Hematopoietic multipotent progenitor cell treated with erythropoietin and hydrocortisone succinate and interleukin-3 and kit ligand, for 17 days (in vitro differentiated cells): ENCODE measurements at regions not wholly inside any gene's neighbourhood (a gene's known extent, or its start where the extent isn't known, plus 50 kb on each side); places are given as distances from the start of the nearest gene placed in this dataset.

Experiments used
- DNase-seq: peaks from one replicate; pipeline ENCODE4 v3.0.0-alpha.2; 2015; ENCODE audit warnings: low spot score

GRCh38 chr5:66306844-66307315 lies 162.8 kb downstream of the SREK1 start:
- peak; percentile 5 for DNase-seq

- peak; percentile 59 for DNase-seq
These were observed 163.6 kb downstream of the SREK1 start for GRCh38 chr5:66307647-66308241.

DNA sequence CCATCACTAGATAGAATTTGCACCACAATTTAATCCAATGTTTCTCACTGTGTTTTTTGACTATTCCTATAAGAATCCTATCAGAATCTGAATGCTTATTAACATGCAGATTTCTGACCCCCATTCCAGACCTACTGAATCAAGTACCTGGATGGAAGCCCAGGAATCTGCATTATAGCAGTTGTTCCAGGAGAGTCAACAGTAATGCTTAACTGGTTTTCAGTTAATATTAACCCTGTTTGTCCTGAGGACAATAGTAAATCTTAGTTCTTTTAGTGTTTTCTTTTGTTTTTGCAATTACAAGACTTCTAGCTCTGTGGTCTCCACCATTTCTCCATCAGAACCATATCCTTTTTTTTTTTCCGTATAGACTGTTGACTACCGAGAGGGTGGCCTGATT lies 168.2 kb downstream of the SREK1 start:
- no peak for DNase-seq

DNA sequence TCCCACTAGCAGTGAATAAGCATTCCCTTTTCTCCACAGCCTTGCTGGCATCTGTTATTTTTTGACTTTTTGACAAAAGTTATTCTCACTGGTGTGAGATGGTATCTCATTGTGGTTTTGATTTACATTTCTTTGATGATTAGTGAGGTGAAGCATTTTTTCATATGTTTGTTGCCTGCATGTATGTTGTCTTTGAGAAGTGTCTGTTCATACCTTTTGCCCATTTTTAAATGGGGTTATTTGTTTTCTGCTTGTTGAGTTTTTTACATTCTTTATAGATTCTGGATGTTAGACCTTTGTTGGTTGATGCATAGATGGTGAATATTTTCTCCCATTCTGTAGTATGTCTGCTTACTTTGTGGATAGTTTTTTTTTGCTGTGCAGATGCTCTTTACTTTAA lies 171.7 kb downstream of the SREK1 start:
- DNase-seq, result no peak

GRCh38 chr5:66322786-66323528 lies 178.9 kb downstream of the SREK1 start:
- no peak for DNase-seq

- DNase-seq, result no peak
These were observed 179.4 kb downstream of the SREK1 start for GRCh38 chr5:66323529-66323895.

DNA sequence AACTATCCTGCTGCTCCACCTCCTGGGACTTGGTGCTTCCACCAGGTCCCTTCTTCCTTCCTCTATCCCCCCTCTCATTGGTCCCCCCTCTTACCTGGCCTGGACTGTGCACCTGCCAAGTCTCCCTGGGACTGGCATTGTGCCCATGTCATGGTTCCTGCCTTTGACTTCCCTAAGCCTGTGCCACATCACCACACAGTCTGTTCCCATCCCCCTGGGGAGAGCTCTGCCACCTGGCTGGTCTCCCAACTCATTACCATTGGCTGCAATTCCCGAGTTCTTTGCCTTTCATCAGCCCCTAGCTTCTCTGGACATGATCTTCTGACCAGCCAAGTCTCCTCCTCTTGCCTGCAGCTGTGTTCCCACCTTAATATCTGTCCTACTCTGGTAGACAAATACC lies 180.3 kb downstream of the SREK1 start:
- no peak for DNase-seq

GRCh38 chr5:66326276-66326675 lies 182.2 kb downstream of the SREK1 start:
- no peak for DNase-seq

DNA sequence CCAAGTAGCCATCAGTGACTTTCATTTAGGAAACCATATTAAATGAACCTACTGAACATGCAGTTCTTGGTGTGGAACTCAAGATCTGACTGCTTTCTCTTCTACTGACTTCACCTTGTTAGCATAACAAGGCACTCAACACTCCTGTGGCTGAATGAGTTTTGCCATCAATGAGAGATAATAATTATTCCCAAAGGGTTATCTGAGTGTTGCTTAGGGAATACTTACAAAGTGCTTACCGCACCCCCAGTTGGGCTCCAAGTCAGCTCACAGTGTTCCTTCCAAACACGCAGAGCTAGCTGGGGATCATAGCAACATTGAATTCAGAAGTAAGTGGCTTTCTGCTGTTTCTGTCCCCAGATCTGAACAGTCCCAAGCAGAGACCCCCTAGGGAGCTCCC lies 182.9 kb downstream of the SREK1 start:
- DNase-seq, result no peak

- DNase-seq, result no peak
These were observed 185.0 kb downstream of the SREK1 start for GRCh38 chr5:66329078-66329477.

GRCh38 chr5:66333192-66333591 lies 189.1 kb downstream of the SREK1 start:
- no peak for DNase-seq

DNA sequence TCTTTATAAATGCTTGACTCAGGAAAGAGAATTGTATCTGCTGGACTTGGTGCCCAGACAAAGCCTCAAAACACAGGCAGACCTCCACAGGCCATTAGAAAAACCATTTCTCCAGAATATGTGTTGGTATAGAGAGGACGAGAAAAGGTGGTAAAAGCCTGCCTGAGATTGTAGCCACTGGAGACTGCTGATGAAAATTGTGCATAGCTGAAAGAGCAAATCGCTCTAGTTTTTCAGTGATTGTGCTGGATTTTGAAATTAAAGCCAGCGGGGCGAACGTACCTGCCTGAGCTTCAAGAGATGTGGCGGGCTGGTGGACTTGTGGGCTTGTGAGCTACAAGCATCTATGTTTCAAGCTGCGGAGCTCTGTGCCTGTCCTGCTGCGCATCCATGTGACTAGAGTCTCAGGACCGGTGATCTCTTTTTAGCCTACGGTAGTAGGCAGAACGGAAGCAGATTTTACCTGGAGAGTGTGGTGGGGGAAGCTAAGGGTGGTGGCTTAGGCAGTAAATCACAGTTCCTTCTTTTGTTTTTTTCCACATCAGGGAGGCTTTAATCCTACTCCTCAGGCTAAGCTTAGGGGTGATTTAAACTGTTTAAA lies 193.6 kb downstream of the SREK1 start:
- no peak for DNase-seq

DNA sequence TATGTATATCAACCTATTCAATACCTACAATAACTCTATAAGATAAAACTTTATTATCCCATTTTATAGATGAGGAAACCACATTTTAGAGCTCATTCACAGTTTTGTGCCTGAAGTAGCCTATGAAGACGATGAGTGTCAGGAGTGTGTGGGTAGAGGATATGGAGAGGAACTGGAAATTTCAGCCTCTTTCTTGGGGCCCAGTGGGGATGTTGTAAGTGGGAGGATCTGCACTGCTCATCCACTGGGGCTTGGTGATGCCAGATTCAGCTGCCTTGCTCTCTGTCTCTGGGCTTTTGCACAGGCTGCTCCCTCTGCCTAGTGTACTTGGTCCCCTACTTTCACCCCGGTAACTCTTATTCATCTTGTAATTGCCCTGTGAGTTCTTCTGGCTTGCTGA lies 194.7 kb downstream of the SREK1 start:
- no peak for DNase-seq

GRCh38 chr5:66339896-66340295 lies 195.8 kb downstream of the SREK1 start:
- DNase-seq, result no peak

GRCh38 chr5:66340786-66341185 lies 196.7 kb downstream of the SREK1 start:
- no peak for DNase-seq

GRCh38 chr5:66342341-66342880 lies 198.3 kb downstream of the SREK1 start:
- no peak for DNase-seq

GRCh38 chr5:66343370-66344071 lies 199.4 kb downstream of the SREK1 start:
- DNase-seq, result no peak

- no peak for DNase-seq
These were observed 200.4 kb downstream of the SREK1 start for GRCh38 chr5:66344544-66344943.

DNA sequence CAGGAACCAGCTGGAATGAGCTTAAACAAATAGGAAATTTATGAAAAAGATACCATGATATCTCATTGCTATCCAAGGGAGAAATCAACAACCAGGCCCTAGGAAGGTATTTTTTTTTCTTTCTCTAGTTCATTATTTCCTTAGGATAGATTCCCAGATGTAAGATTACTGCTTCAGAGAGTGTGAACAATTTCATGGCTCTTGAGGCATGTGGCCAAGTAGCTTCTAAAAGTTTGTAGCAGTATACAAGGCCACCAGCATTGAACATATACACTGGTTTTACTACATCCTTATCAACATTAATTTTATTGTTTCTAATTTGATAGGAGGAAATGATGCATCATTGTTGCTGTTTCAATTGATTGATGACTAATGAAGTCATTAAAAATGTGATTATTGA lies 201.2 kb downstream of the SREK1 start:
- no peak for DNase-seq

DNA sequence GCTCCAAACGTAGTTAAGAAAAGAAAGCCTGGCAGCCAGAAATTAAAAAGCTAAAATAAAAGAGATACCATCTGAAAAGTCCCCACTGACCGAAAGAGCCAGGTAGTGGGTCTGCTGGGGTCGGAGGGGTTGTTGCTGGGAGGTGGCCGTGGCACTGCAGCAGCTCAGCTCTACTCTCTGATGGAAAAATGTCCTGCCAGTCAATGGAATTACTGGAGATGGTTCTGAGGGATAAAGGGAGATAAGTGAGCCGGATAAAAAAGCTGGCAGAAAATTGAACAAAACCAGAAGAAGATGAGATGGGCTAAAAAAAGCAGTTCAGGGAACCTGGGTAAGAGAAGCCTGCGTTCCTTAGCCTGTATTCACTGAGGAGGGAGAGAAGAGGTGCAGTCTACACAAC lies 202.8 kb downstream of the SREK1 start:
- no peak for DNase-seq

GRCh38 chr5:66348387-66349125 lies 204.5 kb downstream of the SREK1 start:
- no peak for DNase-seq

DNA sequence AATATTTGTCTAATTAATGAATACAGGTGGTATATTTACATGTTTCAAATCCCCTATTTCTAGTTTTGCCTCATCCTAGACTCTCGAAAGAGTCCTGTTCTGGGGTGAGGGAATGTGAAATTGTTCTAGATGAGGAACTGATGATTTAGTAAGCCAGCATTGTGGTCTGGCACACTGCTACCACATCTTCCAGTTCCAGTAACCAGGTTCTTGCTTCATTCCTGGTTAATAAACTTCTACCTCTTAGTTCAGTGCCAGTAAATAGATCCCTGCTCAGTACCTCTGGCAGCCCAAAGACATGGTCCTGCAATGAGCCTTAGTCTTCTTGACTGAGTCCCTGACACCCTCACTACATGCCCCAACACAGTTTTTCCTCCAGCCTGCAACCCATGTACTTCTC lies 207.7 kb downstream of the SREK1 start:
- DNase-seq, result no peak
